Osteoblast (primary cell): ENCODE measurements at regions not wholly inside any gene's neighbourhood (a gene's known extent, or its start where the extent isn't known, plus 50 kb on each side); places are given as distances from the start of the nearest gene placed in this dataset.

Source experiments
- DNase-seq: peaks from one replicate; pipeline ENCODE4 v3.0.0; 2011; ENCODE audit warnings: low spot score, mixed read lengths; ENCODE audit not compliant: insufficient read length; ENCODE audit errors: missing footprints
- H2AFZ ChIP-seq: 2 replicates; pipeline ENCODE4 v1.6.0; 2011; ENCODE audit warnings: mild to moderate bottlenecking, low read length
- H3K27ac ChIP-seq: 2 replicates; pipeline ENCODE4 v1.5.1; 2011; ENCODE audit warnings: mild to moderate bottlenecking, low read depth, low read length, moderate library complexity
- H3K27me3 ChIP-seq: 2 replicates; pipeline ENCODE4 v1.6.0; 2012; ENCODE audit warnings: mild to moderate bottlenecking, control low read depth, inconsistent platforms, low read length, moderate library complexity; ENCODE audit not compliant: insufficient read depth
- H3K36me3 ChIP-seq: 2 replicates; pipeline ENCODE4 v1.5.1; 2011; ENCODE audit warnings: mild to moderate bottlenecking, low read length, control low read depth, moderate library complexity; ENCODE audit not compliant: insufficient read depth
- H3K4me1 ChIP-seq: 2 replicates; pipeline ENCODE4 v1.5.1; 2011; ENCODE audit warnings: mild to moderate bottlenecking, low read length, control low read depth, moderate library complexity; ENCODE audit not compliant: insufficient read depth
- H3K4me2 ChIP-seq: 2 replicates; pipeline ENCODE4 v1.6.0; 2011; ENCODE audit warnings: mild to moderate bottlenecking, low read length; ENCODE audit not compliant: insufficient read depth
- H3K4me3 ChIP-seq: fragments of 200-600 bp; sonication (generic); 3 replicates; pipeline ENCODE4 v1.5.1; 2012; ENCODE audit warnings: mild to moderate bottlenecking, low read length, inconsistent platforms; ENCODE audit not compliant: insufficient read depth
- H3K79me2 ChIP-seq: 2 replicates; pipeline ENCODE4 v1.6.0; 2012; ENCODE audit warnings: mild to moderate bottlenecking, low read length, control low read depth, inconsistent platforms; ENCODE audit not compliant: insufficient read depth
- H3K9me3 ChIP-seq: 2 replicates; pipeline ENCODE4 v1.5.1; 2011; ENCODE audit warnings: low read depth, low read length, control low read depth
- H4K20me1 ChIP-seq: 2 replicates; pipeline ENCODE4 v1.6.0; 2012; ENCODE audit warnings: mild to moderate bottlenecking, low read length, control low read depth; ENCODE audit not compliant: insufficient read depth
- CTCF ChIP-seq: IDR thresholded peaks from 2 replicates; pipeline ENCODE4 v1.5.1; 2011; ENCODE audit warnings: mild to moderate bottlenecking, low read depth, low read length, moderate library complexity; ENCODE audit errors: extremely low read depth

DNA sequence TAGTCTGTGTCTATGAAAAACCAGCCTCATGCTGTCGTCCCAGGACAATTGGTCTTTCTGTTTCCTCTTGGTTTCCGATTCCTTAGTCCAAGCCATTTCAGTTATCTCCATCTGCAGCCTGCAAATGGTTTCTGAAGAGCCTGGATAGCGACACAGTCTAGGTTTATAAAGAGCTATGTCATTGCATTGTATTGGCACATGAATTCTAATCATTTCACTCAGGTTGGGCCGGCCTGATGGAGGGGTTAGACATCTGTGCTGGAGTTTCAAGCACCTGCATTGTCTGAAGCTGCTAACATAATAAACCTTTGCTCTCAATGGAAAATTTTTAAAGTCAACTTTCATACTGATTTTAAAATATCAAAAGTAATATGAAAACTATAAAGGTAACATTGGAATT lies 232.6 kb upstream of the MAP3K7 start:
- Histone ChIP-seq H3K27me3 (no peaks in the 10 kb centered on the region), H3K36me3 (no peaks in the 10 kb centered on the region), H3K27ac (no peak overlapping the region), H3K79me2 (no peaks in the 10 kb centered on the region), H4K20me1 (no peaks in the 10 kb centered on the region), H2AFZ (no peak overlapping the region), H3K9me3 (no peaks in the 10 kb centered on the region), H3K4me1 (no peaks in the 10 kb centered on the region), H3K4me2 (no peak overlapping the region), H3K4me3 (no peak overlapping the region)
- DNase-seq = no peak
- no peak for TF ChIP-seq CTCF

GRCh38 chr6:90818163-90818562 lies 231.3 kb upstream of the MAP3K7 start:
- H3K27me3 ChIP-seq = no peaks in the 10 kb centered on the region
- H3K36me3 ChIP-seq = no peaks in the 10 kb centered on the region
- no peak overlapping the region for H2AFZ ChIP-seq
- DNase-seq = no peak
- H3K4me2 ChIP-seq = no peak overlapping the region
- H3K9me3 ChIP-seq = no peaks in the 10 kb centered on the region
- no peak overlapping the region for H3K27ac ChIP-seq
- TF ChIP-seq CTCF = no peak
- no peaks in the 10 kb centered on the region for H3K4me1 ChIP-seq
- no peaks in the 10 kb centered on the region for H4K20me1 ChIP-seq
- no peak overlapping the region for H3K4me3 ChIP-seq
- H3K79me2 ChIP-seq = no peaks in the 10 kb centered on the region

- TF ChIP-seq CTCF = no peak
- Histone ChIP-seq H4K20me1 (no peaks in the 10 kb centered on the region), H3K4me2 (no peak overlapping the region), H3K79me2 (no peaks in the 10 kb centered on the region), H3K27ac (no peak overlapping the region), H3K27me3 (no peaks in the 10 kb centered on the region), H3K9me3 (no peaks in the 10 kb centered on the region), H3K4me3 (no peak overlapping the region), H2AFZ (no peak overlapping the region), H3K4me1 (no peaks in the 10 kb centered on the region), H3K36me3 (no peaks in the 10 kb centered on the region)
- DNase-seq = no peak
Observed at GRCh38 chr6:90816764-90817163, 229.9 kb upstream of the MAP3K7 start.

GRCh38 chr6:90811596-90812226 lies 224.8 kb upstream of the MAP3K7 start:
- H3K79me2 ChIP-seq = no peaks in the 10 kb centered on the region
- no peaks in the 10 kb centered on the region for H3K9me3 ChIP-seq
- no peak for TF ChIP-seq CTCF
- no peak for DNase-seq
- no peaks in the 10 kb centered on the region for H3K36me3 ChIP-seq
- no peak overlapping the region for H3K4me2 ChIP-seq
- no peaks in the 10 kb centered on the region for H4K20me1 ChIP-seq
- no peaks in the 10 kb centered on the region for H3K4me1 ChIP-seq
- H3K4me3 ChIP-seq = no peak overlapping the region
- no peaks in the 10 kb centered on the region for H3K27me3 ChIP-seq
- no peak overlapping the region for H3K27ac ChIP-seq
- H2AFZ ChIP-seq = no peak overlapping the region
